H1 (cell line): ENCODE measurements at regions not wholly inside any gene's neighbourhood (a gene's known extent, or its start where the extent isn't known, plus 50 kb on each side); places are given as distances from the start of the nearest gene placed in this dataset.

Experiments
- CTCF ChIA-PET: fragments of 300-600 bp; sonication (Branson Sonifier 250); formaldehyde crosslinking; loops from one replicate; lab custom pipeline; 2021; ENCODE audit not compliant: partially characterized antibody; lab: Charles Lee
- POLR2A ChIA-PET: fragments of 300-600 bp; sonication (Branson Sonifier 250); formaldehyde crosslinking; loops from one replicate; lab custom pipeline; 2021; ENCODE audit warnings: inconsistent platforms; ENCODE audit not compliant: partially characterized antibody; lab: Charles Lee
- DNase-seq, 2 experiments: peaks; one replicate each; pipeline versions ENCODE4 v3.0.0 to v3.0.0-alpha.2; 2010 to 2022; ENCODE audit warnings: low spot score in 2 of 2, low read depth in 1 of 2, mixed read lengths in 1 of 2
- FAIRE-seq: peaks from 2 replicates; lab custom pipeline; 2011; peaks lifted over from hg19 to GRCh38; lab: Jason Lieb, UNC
- H2AFZ ChIP-seq: 2 replicates; pipeline ENCODE4 v1.8.1; 2012; ENCODE audit warnings: low read length, inconsistent platforms
- H2AK5ac ChIP-seq: 2 replicates; pipeline ENCODE4 v1.6.1; 2013; ENCODE audit warnings: low read depth, low read length
- H2BK120ac ChIP-seq: replicated peaks from 2 replicates; pipeline ENCODE3; 2013; ENCODE audit warnings: low read depth, low read length, inconsistent platforms
- H2BK12ac ChIP-seq: 2 replicates; pipeline ENCODE4 v1.6.1; 2013; ENCODE audit warnings: low read depth, low read length
- H2BK15ac ChIP-seq: 2 replicates; pipeline ENCODE4 v1.6.1; 2013; ENCODE audit warnings: low read length
- H2BK20ac ChIP-seq: 2 replicates; pipeline ENCODE4 v1.6.1; 2013; ENCODE audit warnings: low read length
- H2BK5ac ChIP-seq: 2 replicates; pipeline ENCODE4 v1.6.1; 2013; ENCODE audit warnings: low read depth, low read length
- H3K14ac ChIP-seq: 2 replicates; pipeline ENCODE4 v1.6.1; 2013; ENCODE audit warnings: inconsistent platforms; ENCODE audit not compliant: insufficient read length
- H3K18ac ChIP-seq: 2 replicates; pipeline ENCODE4 v1.6.1; 2013; ENCODE audit warnings: low read length; ENCODE audit errors: extremely low read depth
- H3K23ac ChIP-seq: 2 replicates; pipeline ENCODE4 v1.6.1; 2013; ENCODE audit warnings: inconsistent platforms; ENCODE audit not compliant: insufficient read length
- H3K23me2 ChIP-seq: 2 replicates; pipeline ENCODE4 v1.6.1; 2013; ENCODE audit warnings: low read depth, low read length
- H3K27ac ChIP-seq: 2 replicates; pipeline ENCODE4 v1.6.1; 2011; ENCODE audit warnings: low read depth, low read length, inconsistent platforms
- H3K27me3 ChIP-seq, 4 experiments: replicated peaks in 1 of 4; 1 replicate in 1 of 4; 2 replicates in 3 of 4; pipeline versions ENCODE4 v1.6.1 to v1.8.1; 2011 to 2013; ENCODE audit warnings: low read length in 3 of 4, mild to moderate bottlenecking in 3 of 4, inconsistent platforms in 2 of 4, mixed read lengths in 2 of 4, moderate library complexity in 1 of 4; ENCODE audit not compliant: control insufficient read depth in 3 of 4, insufficient read depth in 3 of 4; ENCODE audit errors: extremely low read depth in 1 of 4
- H3K36me3 ChIP-seq, 4 experiments: 2 replicates each; pipeline versions ENCODE4 v1.6.1 to v1.8.1; 2011 to 2013; ENCODE audit warnings: mild to moderate bottlenecking in 4 of 4, low read length in 3 of 4, moderate library complexity in 2 of 4, control low read depth in 1 of 4, inconsistent platforms in 1 of 4; ENCODE audit not compliant: insufficient read depth in 4 of 4, control insufficient read depth in 2 of 4
- H3K4ac ChIP-seq: replicated peaks from 2 replicates; pipeline ENCODE3; 2013; ENCODE audit warnings: low read length, low read depth, mixed read lengths, inconsistent platforms; ENCODE audit not compliant: insufficient read length
- H3K4me1 ChIP-seq, 4 experiments: replicated peaks in 1 of 4; 1 replicate in 1 of 4; 2 replicates in 3 of 4; pipeline versions ENCODE4 v1.6.1 to v1.8.1; 2011 to 2013; ENCODE audit warnings: low read length in 3 of 4, inconsistent platforms in 2 of 4, mixed read lengths in 1 of 4; ENCODE audit not compliant: insufficient read depth in 4 of 4, control insufficient read depth in 3 of 4
- H3K4me2 ChIP-seq, 2 experiments: 2 replicates each; pipeline versions ENCODE4 v1.6.1 to v1.8.1; 2011 to 2013; ENCODE audit warnings: low read depth in 2 of 2, low read length in 2 of 2, control low read depth in 1 of 2, inconsistent platforms in 1 of 2, mild to moderate bottlenecking in 1 of 2; ENCODE audit not compliant: insufficient read depth in 1 of 2
- H3K4me3 ChIP-seq, 4 experiments: fragments of 200-600, 300-600 bp in 1 of 4; sonication (generic), shearing (Covaris generic), sonication (Bioruptor Twin) in 1 of 4; 2 replicates each; pipeline versions ENCODE4 v1.5.1 to v1.8.1; 2011 to 2016; ENCODE audit warnings: low read length in 4 of 4, low read depth in 3 of 4, control low read depth in 2 of 4, inconsistent platforms in 2 of 4, mild to moderate bottlenecking in 2 of 4, mixed read lengths in 1 of 4, moderate library complexity in 1 of 4; ENCODE audit not compliant: insufficient read depth in 2 of 4; ENCODE audit errors: extremely low read depth in 1 of 4
- H3K56ac ChIP-seq: replicated peaks from 2 replicates; pipeline ENCODE3; 2013; ENCODE audit warnings: low read depth, mild to moderate bottlenecking, mixed read lengths, low read length, inconsistent platforms; ENCODE audit not compliant: insufficient read length
- H3K79me1 ChIP-seq: 2 replicates; pipeline ENCODE4 v1.6.1; 2013; ENCODE audit warnings: low read depth, low read length, control low read depth
- H3K79me2 ChIP-seq, 2 experiments: 2 replicates each; pipeline versions ENCODE4 v1.6.1 to v1.8.1; 2012 to 2013; ENCODE audit warnings: low read length in 2 of 2, mild to moderate bottlenecking in 2 of 2, inconsistent platforms in 1 of 2; ENCODE audit not compliant: insufficient read depth in 2 of 2, control insufficient read depth in 1 of 2
- H3K9ac ChIP-seq, 4 experiments: replicated peaks in 1 of 4; 1 replicate in 1 of 4; 2 replicates in 3 of 4; pipeline versions ENCODE4 v1.6.1 to v1.8.1; 2011 to 2013; ENCODE audit warnings: low read depth in 3 of 4, low read length in 3 of 4, control low read depth in 2 of 4, mild to moderate bottlenecking in 2 of 4, moderate library complexity in 2 of 4, inconsistent platforms in 1 of 4; ENCODE audit errors: extremely low read depth in 1 of 4
- H3K9me3 ChIP-seq, 2 experiments: 2 replicates each; pipeline versions ENCODE4 v1.6.1 to v1.8.1; 2012 to 2013; ENCODE audit warnings: mild to moderate bottlenecking in 2 of 2, moderate library complexity in 2 of 2, control low read depth in 1 of 2, inconsistent platforms in 1 of 2, low read depth in 1 of 2, low read length in 1 of 2, mixed read lengths in 1 of 2; ENCODE audit not compliant: insufficient read depth in 2 of 2
- H4K20me1 ChIP-seq, 2 experiments: replicated peaks in 1 of 2; 2 replicates each; pipeline versions ENCODE3 to v1.8.1; 2011 to 2013; ENCODE audit warnings: inconsistent platforms in 2 of 2, low read length in 2 of 2, mild to moderate bottlenecking in 1 of 2; ENCODE audit not compliant: insufficient read depth in 2 of 2, control insufficient read depth in 1 of 2
- H4K5ac ChIP-seq: 2 replicates; pipeline ENCODE4 v1.6.1; 2013; ENCODE audit warnings: low read length, low read depth, mixed read lengths, inconsistent platforms; ENCODE audit not compliant: insufficient read length
- H4K8ac ChIP-seq: 2 replicates; pipeline ENCODE4 v1.8.0; 2013; ENCODE audit warnings: mild to moderate bottlenecking, moderate library complexity, low read length, inconsistent platforms; ENCODE audit not compliant: insufficient read depth; ENCODE audit errors: extremely low read depth
- H4K91ac ChIP-seq: replicated peaks from 2 replicates; pipeline ENCODE3; 2013; ENCODE audit warnings: low read length, mixed read lengths, inconsistent platforms; ENCODE audit not compliant: insufficient read length
- ASH2L ChIP-seq: fragments of 200-600, 300-600 bp; sonication (generic); IDR thresholded peaks from one replicate; pipeline ENCODE4 v1.7.1; 2017; ENCODE audit warnings: low read length
- HDAC6 ChIP-seq: IDR thresholded peaks from one replicate; pipeline ENCODE4 v1.7.1; 2012; ENCODE audit warnings: low read depth, mild to moderate bottlenecking, inconsistent platforms, low read length, moderate library complexity
- KDM1A ChIP-seq: fragments of 200-600, 300-600 bp; sonication (generic); IDR thresholded peaks from 2 replicates; pipeline ENCODE4 v1.7.1; 2016; ENCODE audit warnings: mild to moderate bottlenecking, low read length, borderline replicate concordance
- SRF ChIP-seq: IDR thresholded peaks from 2 replicates; pipeline ENCODE4 v1.6.1; 2011; ENCODE audit warnings: mild to moderate bottlenecking, low read depth, low read length, moderate library complexity
- TAF7 ChIP-seq: optimal IDR thresholded peaks from 2 replicates; pipeline ENCODE3; 2011; ENCODE audit warnings: low read depth, mild to moderate bottlenecking, inconsistent platforms, low read length, moderate library complexity, borderline replicate concordance
- WGBS, 2 experiments: shearing (Covaris generic) in 1 of 2; methylation state at CpG; one replicate each; pipeline versions ENCODE4 v1.1.6 to v1.1.7; 2013 to 2015; ENCODE audit warnings: low lambda C conversion rate in 2 of 2, mixed read lengths in 2 of 2, inconsistent platforms in 1 of 2, low coverage in 1 of 2, missing lambda C conversion rate in 1 of 2; ENCODE audit not compliant: insufficient replicate concordance in 2 of 2, insufficient coverage in 1 of 2, insufficient read length in 1 of 2; ENCODE audit errors: extremely low coverage in 1 of 2, missing lambda C conversion rate in 1 of 2; 5-methylcytosine and 5-hydroxymethylcytosine counted together

- Histone ChIP-seq H2BK20ac (no peak overlapping the region), H4K8ac (no peak overlapping the region), H3K79me2 (no peaks in the 10 kb centered on the region), H3K23me2 (no peaks in the 10 kb centered on the region), H2BK15ac (0 out of 2 replicates have a peak overlapping the region, but pooled peaks have one; percentile 18), H3K4ac (no peak overlapping the region), H3K14ac (no peak overlapping the region), H4K5ac (no peak overlapping the region), H2BK12ac (peak overlapping the region; percentile 23; the same call in 1 of the 2 replicates), H3K27me3 (no peaks in the 10 kb centered on the region), H3K9ac (no peak overlapping the region), H3K23ac (no peak overlapping the region), H3K79me1 (no peaks in the 10 kb centered on the region), H3K36me3 (peaks cover 0 to 6% (median 2%) of the 10 kb centered on the region in 4 experiments; a peak in 2 of 8 replicates), H3K4me1 (peaks cover 0 to 5% (median 3%) of the 10 kb centered on the region in 4 experiments; a peak in 4 of 7 replicates), H3K27ac (no peak overlapping the region), H2BK120ac (no peak overlapping the region), H3K9me3 (peaks cover 15 to 16% of the 10 kb centered on the region in 2 experiments), H2BK5ac (no peak overlapping the region), H3K18ac (no peak overlapping the region), H3K4me3 (no peak overlapping the region; a peak in 1 of 8 replicates), H4K91ac (no peak overlapping the region), H4K20me1 (no peaks in the 10 kb centered on the region), H2AFZ (no peak overlapping the region), H3K56ac (no peak overlapping the region), H3K4me2 (no peak overlapping the region), H2AK5ac (peak overlapping the region; percentile 75; the same call in 1 of the 2 replicates)
- CTCF ChIA-PET = interaction anchor here (0.6 to 2.4 kb wide), 4 partner anchors 11 to 335 kb away, joined by 3 to 11 read pairs (median 5); no protein-coding TSS in a partner anchor
- FAIRE-seq (no peak), DNase-seq (no peak)
- WGBS, 2 experiments = 89% methylated on average over 1 of the region's 1 CpG; no CpG with 5 or more reads in 1 of the 2 experiments
- POLR2A ChIA-PET = no interaction called here
- TF ChIP-seq ASH2L (no peak), TAF7 (no peak), HDAC6 (no peak), KDM1A (no peak), SRF (no peak)
Measured at GRCh38 chr2:96438589-96438988, 66.6 kb downstream of the NEURL3 start.
